SK-N-SH treated with all-trans-retinoic acid at 6 μM for 48 hours (cell line): ENCODE measurements at regions not wholly inside any gene's neighbourhood (a gene's known extent, or its start where the extent isn't known, plus 50 kb on each side); places are given as distances from the start of the nearest gene placed in this dataset.

Experiments used
- ATAC-seq: fragments of 200-7000 bp; cut with Tn5 transposase; 3 replicates; pipeline ENCODE4 v1.9.1; 2020; ENCODE audit warnings: mild to moderate bottlenecking, moderate library complexity
- ARNTL ChIP-seq: fragments of 450-650 bp; formaldehyde crosslinking; IDR thresholded peaks from 2 replicates; pipeline ENCODE4 v1.5.0; 2020; ENCODE audit warnings: low read depth, mild to moderate bottlenecking, moderate library complexity, borderline replicate concordance
- BACH2 ChIP-seq: fragments of 250-450 bp; sonication (Bioruptor Pico); IDR thresholded peaks from 2 replicates; pipeline ENCODE4 v1.9.0; 2021; ENCODE audit warnings: mild to moderate bottlenecking, borderline replicate concordance
- CREB5 ChIP-seq: fragments of 250-450 bp; sonication (Bioruptor Pico); IDR thresholded peaks from 2 replicates; pipeline ENCODE4 v1.5.1; 2020; ENCODE audit warnings: low read depth, mild to moderate bottlenecking, moderate library complexity
- CSRNP3 ChIP-seq: fragments of 250-450 bp; sonication (Bioruptor Pico); IDR thresholded peaks from 2 replicates; pipeline ENCODE4 v1.5.1; 2021; ENCODE audit warnings: mild to moderate bottlenecking, moderate library complexity
- ESRRG ChIP-seq: fragments of 250-450 bp; sonication (Bioruptor Pico); IDR thresholded peaks from 2 replicates; pipeline ENCODE4 v1.6.1; 2021; ENCODE audit warnings: mild to moderate bottlenecking
- GLIS3 ChIP-seq: fragments of 250-450 bp; sonication (Bioruptor Pico); IDR thresholded peaks from 2 replicates; pipeline ENCODE4 v1.5.0; 2020; ENCODE audit warnings: mild to moderate bottlenecking, moderate library complexity
- ISL1 ChIP-seq: fragments of 250-450 bp; sonication (Bioruptor Pico); IDR thresholded peaks from 2 replicates; pipeline ENCODE4 v2.1.2; 2022; ENCODE audit warnings: mild to moderate bottlenecking, moderate library complexity
- OSR1 ChIP-seq: fragments of 250-450 bp; sonication (Bioruptor Pico); IDR thresholded peaks from 2 replicates; pipeline ENCODE4 v1.8.0; 2022; ENCODE audit warnings: moderate library complexity, mild to moderate bottlenecking, inconsistent platforms
- PPARA ChIP-seq: fragments of 250-450 bp; sonication (Bioruptor Pico); IDR thresholded peaks from 2 replicates; pipeline ENCODE4 v1.5.0; 2020; ENCODE audit warnings: mild to moderate bottlenecking, borderline replicate concordance
- RARB ChIP-seq: fragments of 250-450 bp; sonication (Bioruptor Pico); IDR thresholded peaks from 2 replicates; pipeline ENCODE4 v1.8.0; 2021; ENCODE audit warnings: mild to moderate bottlenecking, moderate library complexity
- SNAI2 ChIP-seq: fragments of 250-450 bp; sonication (Bioruptor Pico); IDR thresholded peaks from 2 replicates; pipeline ENCODE4 v1.5.0; 2020; ENCODE audit warnings: mild to moderate bottlenecking, moderate library complexity
- TCF4 ChIP-seq: fragments of 250-450 bp; sonication (Bioruptor Pico); IDR thresholded peaks from 2 replicates; pipeline ENCODE4 v1.8.0; 2021; ENCODE audit warnings: mild to moderate bottlenecking, moderate library complexity, borderline replicate concordance
- TOX ChIP-seq: fragments of 250-450 bp; sonication (Bioruptor Pico); IDR thresholded peaks from 2 replicates; pipeline ENCODE4 v1.8.0; 2021; ENCODE audit warnings: mild to moderate bottlenecking, moderate library complexity, borderline replicate concordance
- TSHZ2 ChIP-seq: fragments of 250-450 bp; sonication (Bioruptor Pico); IDR thresholded peaks from 2 replicates; pipeline ENCODE4 v1.5.0; 2020; ENCODE audit warnings: mild to moderate bottlenecking, moderate library complexity
- ZC3H10 ChIP-seq: fragments of 250-450 bp; sonication (Bioruptor Pico); IDR thresholded peaks from 2 replicates; pipeline ENCODE4 v1.5.1; 2021; ENCODE audit warnings: mild to moderate bottlenecking, moderate library complexity
- ZFP3 ChIP-seq: fragments of 250-450 bp; sonication (Bioruptor Pico); IDR thresholded peaks from 2 replicates; pipeline ENCODE4 v1.5.0; 2020; ENCODE audit warnings: mild to moderate bottlenecking, moderate library complexity
- ZFP30 ChIP-seq: fragments of 450-650 bp; formaldehyde crosslinking; IDR thresholded peaks from 2 replicates; pipeline ENCODE4 v1.5.0; 2022; ENCODE audit warnings: mild to moderate bottlenecking, moderate library complexity
- ZNF565 ChIP-seq: fragments of 450-650 bp; formaldehyde crosslinking; conservative IDR thresholded peaks from 2 replicates; pipeline ENCODE4 v1.5.0; 2020; ENCODE audit warnings: low read depth, mild to moderate bottlenecking, moderate library complexity
- ZNF70 ChIP-seq: fragments of 450-650 bp; formaldehyde crosslinking; IDR thresholded peaks from 2 replicates; pipeline ENCODE4 v1.5.0; 2020; ENCODE audit warnings: mild to moderate bottlenecking, moderate library complexity
- ZNF8 ChIP-seq: fragments of 450-650 bp; formaldehyde crosslinking; IDR thresholded peaks from 2 replicates; pipeline ENCODE4 v1.5.0; 2020; ENCODE audit warnings: mild to moderate bottlenecking, moderate library complexity
- TF ChIP-seq, protein P1 (sequence below): fragments of 250-450 bp; sonication (Bioruptor Pico); IDR thresholded peaks from 2 replicates; pipeline ENCODE4 v1.8.0; 2020; ENCODE audit warnings: mild to moderate bottlenecking, moderate library complexity, borderline replicate concordance

DNA sequence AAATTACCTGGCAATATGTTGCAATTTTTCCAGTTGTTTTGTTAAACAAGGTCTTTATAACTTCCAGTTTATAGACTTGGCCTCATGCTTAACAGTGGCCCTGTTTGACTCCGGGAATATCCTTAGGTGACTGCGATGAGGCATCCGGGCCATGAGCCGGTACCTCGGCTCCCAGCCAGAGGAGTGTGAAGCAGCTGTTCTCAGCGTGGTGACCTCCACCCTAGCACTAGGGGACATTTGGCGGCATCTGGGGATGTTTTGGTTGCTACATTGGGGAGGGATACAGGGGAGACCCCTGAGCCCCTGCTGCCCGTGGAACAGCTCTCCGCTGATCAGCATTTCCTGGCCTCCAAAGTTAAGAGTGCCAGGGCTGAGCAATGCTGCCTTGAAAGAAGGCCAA is 533.4 kb downstream of the IRX1 start:
- TF ChIP-seq RARB (CRISPR knock-in tag) (no peak), OSR1 (CRISPR knock-in tag) (no peak), ARNTL (CRISPR knock-in tag) (no peak)

DNA sequence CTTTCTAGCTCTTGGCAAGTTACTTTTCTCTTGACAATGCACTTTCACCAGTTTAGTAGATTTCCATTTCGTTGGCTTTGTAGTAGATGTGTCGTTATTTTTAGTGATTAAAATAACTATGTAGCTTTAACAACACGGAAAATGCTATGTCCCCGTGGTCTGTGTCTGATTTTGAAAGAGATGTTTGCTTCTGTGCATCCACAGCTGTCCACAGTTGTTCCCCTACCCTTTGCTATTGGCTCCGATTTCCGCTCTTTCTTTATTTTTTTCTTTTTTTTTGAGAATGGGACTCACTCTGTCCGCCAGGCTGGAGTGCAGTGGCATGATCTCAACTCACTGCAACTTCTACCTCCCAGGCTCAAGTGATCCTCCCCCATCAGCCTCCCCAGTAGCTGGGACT is 533.9 kb downstream of the IRX1 start:
- TF ChIP-seq ZFP30 (CRISPR knock-in tag) (no peak), ISL1 (CRISPR knock-in tag) (no peak), BACH2 (no peak), OSR1 (CRISPR knock-in tag) (no peak), TCF4 (CRISPR knock-in tag) (no peak), ZC3H10 (no peak), TSHZ2 (CRISPR knock-in tag) (no peak), ZNF8 (no peak), CREB5 (CRISPR knock-in tag) (no peak), ZNF565 (CRISPR knock-in tag) (no peak)
- TF ChIP-seq, all 23 proteins: peak for 0

More for the DNA sequence above, 533.4 kb downstream of the IRX1 start:
- no peak for ATAC-seq

DNA sequence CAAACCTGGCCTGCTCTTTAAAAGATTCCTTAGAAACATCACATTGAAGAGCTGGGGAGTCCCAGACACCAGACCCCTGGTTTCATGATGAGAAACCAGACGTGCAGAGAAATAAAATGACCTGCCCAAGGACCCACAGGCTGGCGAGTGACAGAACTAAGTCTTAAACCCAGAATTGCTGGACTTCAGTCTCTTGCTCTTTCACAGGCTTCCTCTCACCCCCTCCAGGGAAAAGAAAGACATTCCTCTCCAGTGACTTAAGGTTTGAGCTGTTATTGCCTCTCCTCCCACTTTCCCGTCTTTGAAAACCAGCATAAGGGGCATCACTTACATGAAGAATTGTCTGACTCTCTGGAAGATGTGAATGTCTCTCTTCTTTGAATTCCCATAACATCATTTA is 535.2 kb downstream of the IRX1 start:
- no peak for ATAC-seq
- no peak for TF ChIP-seq PPARA (CRISPR knock-in tag)
- no peak for TF ChIP-seq ZNF565 (CRISPR knock-in tag)
- no peak for TF ChIP-seq CSRNP3
- no peak for TF ChIP-seq OSR1 (CRISPR knock-in tag)
- no peak for TF ChIP-seq GLIS3
- TF ChIP-seq, protein P1, sequence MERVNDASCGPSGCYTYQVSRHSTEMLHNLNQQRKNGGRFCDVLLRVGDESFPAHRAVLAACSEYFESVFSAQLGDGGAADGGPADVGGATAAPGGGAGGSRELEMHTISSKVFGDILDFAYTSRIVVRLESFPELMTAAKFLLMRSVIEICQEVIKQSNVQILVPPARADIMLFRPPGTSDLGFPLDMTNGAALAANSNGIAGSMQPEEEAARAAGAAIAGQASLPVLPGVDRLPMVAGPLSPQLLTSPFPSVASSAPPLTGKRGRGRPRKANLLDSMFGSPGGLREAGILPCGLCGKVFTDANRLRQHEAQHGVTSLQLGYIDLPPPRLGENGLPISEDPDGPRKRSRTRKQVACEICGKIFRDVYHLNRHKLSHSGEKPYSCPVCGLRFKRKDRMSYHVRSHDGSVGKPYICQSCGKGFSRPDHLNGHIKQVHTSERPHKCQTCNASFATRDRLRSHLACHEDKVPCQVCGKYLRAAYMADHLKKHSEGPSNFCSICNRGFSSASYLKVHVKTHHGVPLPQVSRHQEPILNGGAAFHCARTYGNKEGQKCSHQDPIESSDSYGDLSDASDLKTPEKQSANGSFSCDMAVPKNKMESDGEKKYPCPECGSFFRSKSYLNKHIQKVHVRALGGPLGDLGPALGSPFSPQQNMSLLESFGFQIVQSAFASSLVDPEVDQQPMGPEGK (CRISPR knock-in tag): no peak
- no peak for TF ChIP-seq ZC3H10
- no peak for TF ChIP-seq ARNTL (CRISPR knock-in tag)
- no peak for TF ChIP-seq ESRRG (CRISPR knock-in tag)
- no peak for TF ChIP-seq ZNF70 (CRISPR knock-in tag)
- no peak for TF ChIP-seq ZNF8
- TF ChIP-seq BACH2: no peak
- TF ChIP-seq CREB5 (CRISPR knock-in tag): no peak
- no peak for TF ChIP-seq TCF4 (CRISPR knock-in tag)
- TF ChIP-seq TOX: no peak
- no peak for TF ChIP-seq RARB (CRISPR knock-in tag)
- TF ChIP-seq ZFP30 (CRISPR knock-in tag): no peak
- no peak for TF ChIP-seq ZFP3 (CRISPR knock-in tag)
- TF ChIP-seq ISL1 (CRISPR knock-in tag): no peak

More for the DNA sequence above, 533.9 kb downstream of the IRX1 start:
- ATAC-seq: no peak

- no peak for ATAC-seq
- TF ChIP-seq PPARA (CRISPR knock-in tag): no peak
- TF ChIP-seq GLIS3: no peak
- no peak for TF ChIP-seq TCF4 (CRISPR knock-in tag)
- no peak for TF ChIP-seq ZC3H10
- no peak for TF ChIP-seq OSR1 (CRISPR knock-in tag)
- TF ChIP-seq TSHZ2 (CRISPR knock-in tag): no peak
- TF ChIP-seq ESRRG (CRISPR knock-in tag): no peak
- TF ChIP-seq CSRNP3: no peak
- no peak for TF ChIP-seq SNAI2 (CRISPR knock-in tag)
- TF ChIP-seq RARB (CRISPR knock-in tag): no peak
- TF ChIP-seq TOX: no peak
- TF ChIP-seq ZNF8: no peak
These were observed 542.1 kb downstream of the IRX1 start for GRCh38 chr5:4137781-4138180.
